GM12801 (cell line): ENCODE measurements at regions not wholly inside any gene's neighbourhood (a gene's known extent, or its start where the extent isn't known, plus 50 kb on each side); places are given as distances from the start of the nearest gene placed in this dataset.

Source experiments
- TF ChIP-seq, protein P1 (sequence below): IDR thresholded peaks from one replicate; pipeline ENCODE4 v1.5.1; 2011; ENCODE audit warnings: control low read depth; ENCODE audit not compliant: insufficient read length; ENCODE audit errors: extremely low read depth

DNA sequence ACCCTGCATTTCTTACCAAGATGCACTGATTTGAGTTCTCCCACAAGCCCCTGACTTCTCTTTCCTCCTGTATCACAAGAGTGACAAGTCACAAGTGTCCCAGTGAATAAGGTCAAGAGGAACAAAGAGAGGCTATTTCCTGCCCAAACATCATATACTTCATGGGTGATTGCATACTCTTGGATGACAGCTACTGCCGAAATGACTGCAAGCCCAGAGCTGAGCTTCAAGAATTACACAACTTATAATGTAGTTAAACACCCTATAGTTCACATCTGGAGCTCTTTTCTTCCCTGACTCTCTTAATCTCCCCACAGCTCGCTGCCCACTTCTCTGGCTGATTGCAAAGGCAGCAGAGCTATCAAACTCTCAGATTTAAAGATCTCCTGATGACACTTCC is 289.7 kb upstream of the PARD3B start:
- TF ChIP-seq, protein P1, sequence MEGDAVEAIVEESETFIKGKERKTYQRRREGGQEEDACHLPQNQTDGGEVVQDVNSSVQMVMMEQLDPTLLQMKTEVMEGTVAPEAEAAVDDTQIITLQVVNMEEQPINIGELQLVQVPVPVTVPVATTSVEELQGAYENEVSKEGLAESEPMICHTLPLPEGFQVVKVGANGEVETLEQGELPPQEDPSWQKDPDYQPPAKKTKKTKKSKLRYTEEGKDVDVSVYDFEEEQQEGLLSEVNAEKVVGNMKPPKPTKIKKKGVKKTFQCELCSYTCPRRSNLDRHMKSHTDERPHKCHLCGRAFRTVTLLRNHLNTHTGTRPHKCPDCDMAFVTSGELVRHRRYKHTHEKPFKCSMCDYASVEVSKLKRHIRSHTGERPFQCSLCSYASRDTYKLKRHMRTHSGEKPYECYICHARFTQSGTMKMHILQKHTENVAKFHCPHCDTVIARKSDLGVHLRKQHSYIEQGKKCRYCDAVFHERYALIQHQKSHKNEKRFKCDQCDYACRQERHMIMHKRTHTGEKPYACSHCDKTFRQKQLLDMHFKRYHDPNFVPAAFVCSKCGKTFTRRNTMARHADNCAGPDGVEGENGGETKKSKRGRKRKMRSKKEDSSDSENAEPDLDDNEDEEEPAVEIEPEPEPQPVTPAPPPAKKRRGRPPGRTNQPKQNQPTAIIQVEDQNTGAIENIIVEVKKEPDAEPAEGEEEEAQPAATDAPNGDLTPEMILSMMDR = no peak

DNA sequence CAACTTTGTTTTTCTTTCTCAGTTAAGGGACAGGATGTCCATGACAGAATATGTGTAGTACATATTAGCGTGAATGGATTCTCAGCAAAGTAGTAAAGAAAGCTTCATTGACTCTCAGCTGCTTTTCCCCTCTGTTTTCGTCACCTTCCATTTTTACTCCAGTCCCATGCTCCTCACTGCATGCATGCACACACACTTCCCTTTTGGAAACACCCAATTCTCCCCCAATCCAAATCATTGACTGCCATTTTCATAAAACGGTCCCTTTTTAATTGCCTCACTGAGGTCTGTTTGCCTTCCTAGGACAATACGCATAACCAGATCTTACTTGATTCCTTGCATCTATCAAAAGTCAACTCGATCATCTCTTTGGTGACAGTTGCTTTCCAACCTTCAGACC is 287.5 kb upstream of the PARD3B start:
- TF ChIP-seq, protein P1 = no peak

DNA sequence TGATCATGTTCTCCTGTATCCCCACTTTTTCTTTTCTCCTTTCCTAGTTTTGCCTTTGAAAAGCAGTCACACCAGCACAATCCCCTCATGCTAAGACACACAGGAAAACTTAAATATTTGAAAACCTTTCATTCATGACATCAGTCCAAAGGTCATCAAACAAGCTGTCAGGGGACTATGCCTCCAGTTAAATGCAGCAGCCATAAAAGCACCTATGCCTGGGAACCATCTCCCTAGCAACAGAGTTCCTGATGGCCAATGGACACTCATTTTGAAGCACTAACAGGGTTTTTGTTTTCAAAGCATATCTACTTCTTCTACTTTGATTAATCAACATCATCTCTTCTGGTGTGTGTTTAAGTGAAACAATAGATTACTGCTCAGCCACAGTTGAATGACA is 286.4 kb upstream of the PARD3B start:
- TF ChIP-seq, protein P1 = no peak

DNA sequence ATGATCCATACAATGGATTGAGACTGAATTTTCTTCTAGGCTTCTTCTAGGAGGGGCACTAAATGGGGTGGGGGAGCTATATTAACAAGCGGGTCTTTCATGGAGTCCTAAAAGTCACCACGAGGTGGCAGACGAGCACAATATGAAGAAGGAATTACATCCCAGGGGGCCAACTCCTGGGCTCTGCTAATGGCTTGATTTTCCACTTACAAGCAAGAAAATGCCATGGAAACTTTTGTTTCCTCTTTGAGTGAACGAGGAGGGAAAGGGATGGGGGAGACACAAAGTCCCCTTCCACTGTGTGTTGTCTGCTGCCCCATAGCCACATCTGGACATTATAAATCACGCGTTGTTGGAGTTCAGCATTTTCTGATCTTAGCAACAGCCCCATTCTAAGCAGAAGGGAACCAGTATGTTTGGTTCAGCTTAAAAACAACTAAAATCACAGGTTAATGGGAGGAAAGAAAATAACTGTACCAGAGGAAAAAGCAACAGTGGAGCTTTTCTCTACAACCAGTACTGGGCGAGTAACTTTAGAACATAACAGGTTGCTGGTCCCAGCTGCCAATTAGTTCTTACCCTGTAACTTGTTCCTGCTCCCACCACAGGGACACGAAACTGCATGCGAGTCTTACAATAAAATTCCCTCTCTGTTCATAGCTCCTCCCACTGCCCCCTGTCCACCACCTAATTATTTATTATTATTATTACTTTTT is 285.0 kb upstream of the PARD3B start:
- TF ChIP-seq, protein P1 = no peak

DNA sequence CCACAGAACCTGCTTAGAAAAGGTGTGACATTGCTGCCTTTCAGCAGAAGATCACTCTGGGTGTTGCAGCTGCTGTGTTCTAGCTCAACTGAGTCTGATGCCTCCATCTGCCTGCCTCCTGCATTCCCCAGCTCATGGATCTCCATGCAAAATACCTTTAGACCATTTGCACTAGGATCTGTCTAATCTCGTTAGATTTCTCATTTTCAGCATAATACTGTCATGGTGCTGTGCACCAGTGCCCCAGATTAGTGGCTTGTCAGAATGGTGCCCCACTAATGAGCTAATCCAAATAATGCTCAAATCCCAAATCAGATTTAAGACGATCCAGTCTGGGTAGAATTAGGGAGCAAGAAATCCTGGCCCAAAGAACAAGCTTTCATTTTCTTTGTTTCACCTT is 284.4 kb upstream of the PARD3B start:
- TF ChIP-seq, protein P1 = no peak

DNA sequence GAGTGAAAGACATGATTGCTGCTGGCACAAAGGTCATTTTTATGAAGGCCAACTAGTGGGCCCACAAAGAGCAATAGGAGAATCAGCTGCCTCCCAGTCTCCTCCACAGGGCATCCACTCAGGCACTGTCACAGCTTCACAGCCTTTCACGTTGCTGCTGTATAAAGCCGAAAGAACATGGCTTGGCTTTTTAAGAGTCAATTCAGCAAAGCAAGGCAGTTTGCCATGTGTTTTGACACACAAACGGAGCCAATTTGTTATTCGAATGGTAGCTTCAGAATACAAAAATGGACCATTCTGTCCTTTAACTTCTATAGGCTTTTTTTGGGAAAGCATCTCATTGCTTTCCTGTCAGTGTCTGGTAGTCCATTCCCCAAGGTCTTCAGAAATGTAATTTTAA is 283.4 kb upstream of the PARD3B start:
- TF ChIP-seq, protein P1 = no peak

DNA sequence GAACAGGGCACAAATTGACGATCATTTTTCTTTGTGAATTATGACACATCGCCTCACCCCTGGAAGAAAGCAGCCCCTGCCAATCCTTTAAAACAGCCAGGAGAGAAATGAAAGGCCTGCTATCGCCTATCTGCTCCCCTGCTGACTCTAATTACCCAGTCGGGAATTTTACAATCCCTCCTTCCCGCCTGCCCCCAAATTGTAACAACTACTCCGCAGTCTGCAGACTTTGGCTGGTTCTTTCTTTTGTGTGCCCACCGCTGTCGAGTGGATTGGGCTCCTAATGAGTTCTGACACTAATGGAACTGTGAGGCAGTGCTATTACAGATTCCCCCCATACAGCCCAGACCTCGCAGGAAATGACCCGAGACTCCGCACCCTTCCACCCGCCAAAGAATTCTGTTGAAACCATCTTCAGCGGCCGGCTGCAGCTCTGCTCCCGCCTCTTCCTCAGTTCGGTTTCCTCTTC is 281.2 kb upstream of the PARD3B start:
- TF ChIP-seq, protein P1 = no peak

DNA sequence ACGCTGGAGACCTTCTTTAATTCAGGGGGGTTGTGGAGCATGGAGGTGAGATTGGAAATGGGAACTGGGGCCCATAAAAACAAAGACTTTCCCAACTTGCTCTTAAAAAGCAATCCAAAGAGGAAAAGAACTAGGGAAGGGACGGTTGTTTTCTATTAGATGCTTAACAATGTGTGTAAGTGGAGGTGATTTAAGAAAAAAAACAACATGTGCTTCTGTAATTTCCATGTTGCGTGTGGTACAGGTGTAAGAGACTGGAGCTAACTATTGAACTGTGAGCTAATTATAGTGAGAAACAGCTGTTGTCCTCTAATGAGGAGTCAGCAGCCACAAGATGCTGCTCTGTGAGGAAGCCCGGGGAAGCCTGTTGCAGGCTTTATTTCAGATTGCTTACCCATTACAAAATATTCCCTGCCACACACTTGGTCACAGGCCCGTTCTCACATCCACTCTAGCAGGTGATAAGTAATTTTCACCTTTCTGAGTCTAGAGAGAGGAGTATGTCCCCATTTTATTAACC is 280.6 kb upstream of the PARD3B start:
- TF ChIP-seq, protein P1 = no peak
